ENCODE measurements at regions not wholly inside any gene's neighbourhood (a gene's known extent, or its start where the extent isn't known, plus 50 kb on each side); places are given as distances from the start of the nearest gene placed in this dataset.

DNA sequence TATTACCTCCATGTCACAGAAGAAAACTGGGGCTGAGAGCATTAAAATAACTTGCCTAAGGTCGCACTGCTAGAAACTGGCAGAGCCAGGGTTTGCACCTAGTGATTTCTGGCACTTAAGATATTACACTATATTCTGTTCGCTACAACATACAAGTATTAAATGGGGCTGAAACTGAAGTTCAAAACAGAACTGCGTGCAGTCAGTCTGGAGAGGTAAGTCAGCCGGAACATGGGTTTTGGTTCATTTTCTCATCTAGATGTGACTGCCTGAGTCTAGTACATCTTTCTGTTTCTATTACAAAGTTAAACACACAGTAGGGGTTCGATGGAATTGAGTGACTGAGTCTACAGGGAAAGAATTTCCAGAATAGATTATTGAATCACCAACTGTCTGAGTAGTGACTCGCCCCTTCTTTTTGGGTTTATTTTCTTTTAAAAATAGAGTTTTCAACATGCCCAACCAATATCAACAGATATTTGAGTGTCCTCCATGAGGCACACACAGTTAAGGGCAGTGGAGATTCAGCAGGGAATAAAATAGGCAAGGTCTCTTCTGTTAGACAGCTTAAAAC, 150.8 kb downstream of the RNF152 start:
- Histone ChIP-seq H3K27me3 (ENCODE audit: control insufficient read depth, insufficient read depth, low read length) (no peaks in the 10 kb centered on the region), H3K36me3 (ENCODE audit: control insufficient read depth, insufficient read depth, low read length) (no peaks in the 10 kb centered on the region), H3K9ac (ENCODE audit: low read depth, low read length) (no peak overlapping the region), H3K4me3 (ENCODE audit: low read depth, low read length) (no peak overlapping the region), H3K4me1 (ENCODE audit: control insufficient read depth, insufficient read depth, low read length) (no peaks in the 10 kb centered on the region), H3K9me3 (ENCODE audit: control insufficient read depth, insufficient read depth, low read length) (no peaks in the 10 kb centered on the region)

DNA sequence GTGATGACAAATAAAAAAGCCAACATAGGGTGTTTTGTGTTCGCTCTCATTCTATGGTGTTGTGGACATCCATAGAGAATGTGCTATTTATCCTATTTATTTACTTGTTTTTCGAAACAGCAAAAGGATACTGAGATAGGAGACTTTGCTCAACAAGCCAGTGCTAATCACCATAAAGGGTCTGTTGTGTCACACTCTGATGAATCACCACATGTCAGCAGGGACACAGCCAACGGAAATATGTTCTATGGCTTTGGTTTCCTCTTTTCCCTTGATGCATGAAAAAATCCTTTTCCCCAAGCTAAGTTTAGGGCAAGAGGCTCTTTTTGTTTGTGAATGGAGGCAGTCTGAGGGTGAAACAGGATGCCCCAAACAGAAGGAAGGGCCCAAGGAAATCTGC, 154.3 kb downstream of the RNF152 start:
- Histone ChIP-seq H3K27me3 (ENCODE audit: control insufficient read depth, insufficient read depth, low read length) (no peaks in the 10 kb centered on the region), H3K9me3 (ENCODE audit: control insufficient read depth, insufficient read depth, low read length) (no peaks in the 10 kb centered on the region), H3K9ac (ENCODE audit: low read depth, low read length) (no peak overlapping the region), H3K4me1 (ENCODE audit: control insufficient read depth, insufficient read depth, low read length) (no peaks in the 10 kb centered on the region), H3K4me3 (ENCODE audit: low read depth, low read length) (no peak overlapping the region), H3K36me3 (ENCODE audit: control insufficient read depth, insufficient read depth, low read length) (no peaks in the 10 kb centered on the region)

DNA sequence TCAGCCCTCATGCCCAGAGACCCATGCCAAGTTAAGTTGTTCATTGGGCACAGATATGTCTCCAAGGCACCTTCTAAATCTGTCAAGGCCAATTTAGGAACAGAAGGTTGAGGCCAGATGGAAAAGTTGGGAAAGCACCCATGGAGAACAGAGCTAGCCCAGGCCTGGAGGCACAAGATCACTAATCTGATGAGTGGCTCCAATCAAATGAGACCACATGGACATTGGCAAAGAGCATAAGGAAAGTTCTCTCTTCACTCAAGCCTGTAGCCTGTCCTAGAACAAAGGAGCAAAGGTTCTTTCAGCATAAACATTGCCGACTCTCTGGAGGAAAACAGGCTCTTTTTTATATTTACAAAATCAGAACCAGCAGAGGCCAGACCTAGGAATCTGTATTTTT, 154.8 kb downstream of the RNF152 start:
- H3K9me3 ChIP-seq (ENCODE audit: control insufficient read depth, insufficient read depth, low read length) = no peaks in the 10 kb centered on the region
- H3K9ac ChIP-seq (ENCODE audit: low read depth, low read length) = no peak overlapping the region

DNA sequence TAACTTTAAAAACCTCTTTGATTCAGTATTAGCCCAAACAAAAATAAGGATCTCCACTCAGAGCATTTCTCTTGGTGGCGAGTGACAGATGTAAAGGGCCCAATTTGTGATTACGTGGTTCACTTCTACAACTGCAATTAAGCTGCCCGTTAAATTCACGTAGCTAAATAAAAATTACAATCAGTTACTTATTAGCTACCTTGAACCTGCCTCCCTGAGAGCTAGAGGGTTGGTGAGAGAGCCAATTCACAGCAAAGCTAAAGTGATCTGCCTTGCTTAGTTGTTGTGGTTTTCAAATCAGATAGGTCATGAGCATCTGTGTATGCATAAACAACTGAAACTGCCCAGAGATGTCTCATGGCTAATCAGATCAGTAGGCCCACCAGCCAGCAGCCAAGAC, 156.7 kb downstream of the RNF152 start:
- Histone ChIP-seq H3K36me3 (ENCODE audit: control insufficient read depth, insufficient read depth, low read length) (no peaks in the 10 kb centered on the region), H3K27me3 (ENCODE audit: control insufficient read depth, insufficient read depth, low read length) (no peaks in the 10 kb centered on the region), H3K4me1 (ENCODE audit: control insufficient read depth, insufficient read depth, low read length) (no peaks in the 10 kb centered on the region), H3K9ac (ENCODE audit: low read depth, low read length) (no peak overlapping the region), H3K4me3 (ENCODE audit: low read depth, low read length) (no peak overlapping the region), H3K9me3 (ENCODE audit: control insufficient read depth, insufficient read depth, low read length) (no peaks in the 10 kb centered on the region)

More for the DNA sequence above, 154.8 kb downstream of the RNF152 start:
- Histone ChIP-seq H3K27me3 (ENCODE audit: control insufficient read depth, insufficient read depth, low read length) (no peaks in the 10 kb centered on the region), H3K4me3 (ENCODE audit: low read depth, low read length) (no peak overlapping the region), H3K36me3 (ENCODE audit: control insufficient read depth, insufficient read depth, low read length) (no peaks in the 10 kb centered on the region), H3K4me1 (ENCODE audit: control insufficient read depth, insufficient read depth, low read length) (no peaks in the 10 kb centered on the region)

DNA sequence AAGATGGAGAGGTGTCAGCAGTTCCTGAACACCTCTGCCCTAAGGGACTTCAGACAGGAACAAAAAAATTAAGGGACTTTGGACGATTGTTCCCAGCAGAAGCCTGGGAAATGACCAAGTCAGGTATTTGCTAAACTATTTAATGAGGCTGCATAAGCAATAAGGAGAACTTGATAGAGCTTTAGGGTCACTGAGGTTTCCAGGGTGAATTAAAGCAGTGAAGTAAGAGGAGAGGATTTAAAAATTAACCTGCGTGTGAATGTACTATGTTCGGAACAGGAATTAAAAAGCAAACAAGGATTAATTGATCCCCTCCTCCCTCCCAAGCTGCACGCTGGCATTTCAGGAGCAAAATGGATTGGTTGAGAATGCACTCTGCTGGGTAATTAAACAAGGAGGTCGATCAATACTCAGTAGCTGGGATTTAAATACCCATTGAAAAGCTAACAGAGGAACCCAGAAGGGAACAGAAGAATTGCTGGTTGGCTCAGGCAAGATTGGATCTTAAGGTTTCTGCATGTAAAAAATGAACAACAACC, 157.2 kb downstream of the RNF152 start:
- Histone ChIP-seq H3K9ac (ENCODE audit: low read depth, low read length) (no peak overlapping the region), H3K36me3 (ENCODE audit: control insufficient read depth, insufficient read depth, low read length) (no peaks in the 10 kb centered on the region), H3K9me3 (ENCODE audit: control insufficient read depth, insufficient read depth, low read length) (no peaks in the 10 kb centered on the region), H3K4me3 (ENCODE audit: low read depth, low read length) (no peak overlapping the region), H3K27me3 (ENCODE audit: control insufficient read depth, insufficient read depth, low read length) (no peaks in the 10 kb centered on the region), H3K4me1 (ENCODE audit: control insufficient read depth, insufficient read depth, low read length) (no peaks in the 10 kb centered on the region)

DNA sequence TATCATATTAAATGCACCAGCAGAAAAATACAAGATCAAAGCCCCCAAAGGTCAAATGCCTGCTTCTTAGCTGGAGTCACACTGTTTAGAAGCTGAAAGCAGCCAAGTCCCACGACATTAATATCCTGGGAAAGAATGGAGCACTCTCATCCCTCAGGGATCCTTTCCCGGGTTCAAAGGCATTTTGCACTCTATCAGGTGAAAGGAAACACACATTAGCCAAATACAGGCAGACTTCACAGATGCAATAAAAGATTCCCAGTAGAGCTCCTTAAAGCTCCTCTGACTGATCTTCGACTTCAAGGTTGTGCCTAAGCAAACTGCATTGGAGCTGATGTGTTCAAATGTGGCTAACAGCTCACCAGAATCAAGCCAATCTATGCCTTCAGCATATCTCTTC, 158.4 kb downstream of the RNF152 start:
- Histone ChIP-seq H3K9ac (ENCODE audit: low read depth, low read length) (no peak overlapping the region), H3K36me3 (ENCODE audit: control insufficient read depth, insufficient read depth, low read length) (no peaks in the 10 kb centered on the region), H3K4me1 (ENCODE audit: control insufficient read depth, insufficient read depth, low read length) (no peaks in the 10 kb centered on the region), H3K9me3 (ENCODE audit: control insufficient read depth, insufficient read depth, low read length) (no peaks in the 10 kb centered on the region), H3K27me3 (ENCODE audit: control insufficient read depth, insufficient read depth, low read length) (no peaks in the 10 kb centered on the region), H3K4me3 (ENCODE audit: low read depth, low read length) (no peak overlapping the region)

DNA sequence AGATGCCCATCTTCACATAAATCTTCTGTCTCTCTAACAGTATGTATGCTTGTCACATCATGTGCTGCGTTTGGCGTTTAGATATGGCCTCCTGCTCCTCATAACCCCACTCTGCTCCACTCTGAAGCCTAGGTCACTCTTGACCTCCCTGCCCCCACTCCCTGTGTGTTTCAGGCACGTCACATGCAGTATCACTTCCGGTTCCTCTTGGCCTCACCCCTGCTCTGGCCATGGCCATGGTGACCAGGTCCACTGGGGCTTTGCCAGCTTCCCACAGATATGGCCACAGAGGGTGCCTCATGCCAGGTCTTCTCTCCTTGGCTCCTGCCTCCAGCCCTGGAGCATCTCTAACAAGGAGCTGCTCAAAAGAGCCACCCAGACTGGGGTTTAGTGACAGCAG, 160.0 kb downstream of the RNF152 start:
- no peaks in the 10 kb centered on the region for H3K27me3 ChIP-seq (ENCODE audit: control insufficient read depth, insufficient read depth, low read length)
- no peaks in the 10 kb centered on the region for H3K9me3 ChIP-seq (ENCODE audit: control insufficient read depth, insufficient read depth, low read length)
- H3K9ac ChIP-seq (ENCODE audit: low read depth, low read length) = no peak overlapping the region
- H3K36me3 ChIP-seq (ENCODE audit: control insufficient read depth, insufficient read depth, low read length) = no peaks in the 10 kb centered on the region
- H3K4me1 ChIP-seq (ENCODE audit: control insufficient read depth, insufficient read depth, low read length) = no peaks in the 10 kb centered on the region
- no peak overlapping the region for H3K4me3 ChIP-seq (ENCODE audit: low read depth, low read length)

DNA sequence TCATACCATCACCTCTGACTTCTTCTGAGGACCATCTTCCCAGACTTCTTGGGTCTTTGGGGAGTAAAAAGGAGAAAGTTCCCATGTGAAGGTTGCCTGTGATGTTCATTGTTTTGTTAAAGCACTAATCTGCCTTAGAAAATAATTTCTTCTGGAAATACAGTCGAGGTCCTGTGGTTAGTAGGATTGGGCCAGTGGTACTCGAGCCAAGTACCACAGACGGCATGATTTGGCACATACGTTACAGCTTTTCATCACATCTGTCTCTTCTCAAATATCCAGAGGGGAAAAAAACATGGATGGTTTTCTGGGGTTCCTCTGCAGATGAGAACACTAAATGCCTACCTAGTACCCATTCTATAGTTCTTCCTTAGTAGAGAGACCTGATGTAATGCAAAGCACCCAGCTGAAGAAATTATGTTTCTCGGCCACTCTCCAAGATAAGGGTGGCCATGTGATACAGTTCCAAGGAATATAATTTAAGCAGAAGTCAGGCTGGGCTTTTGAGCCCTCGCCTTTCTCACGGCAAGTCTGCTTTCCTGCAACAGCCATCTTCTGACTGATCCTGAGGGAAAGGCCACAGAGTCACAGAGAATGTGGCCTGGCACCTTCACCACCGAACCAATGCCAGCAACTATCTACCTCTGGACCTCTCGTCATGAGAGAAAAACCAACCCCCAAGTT, 161.0 kb downstream of the RNF152 start:
- Histone ChIP-seq H3K4me1 (ENCODE audit: control insufficient read depth, insufficient read depth, low read length) (no peaks in the 10 kb centered on the region), H3K9me3 (ENCODE audit: control insufficient read depth, insufficient read depth, low read length) (no peaks in the 10 kb centered on the region), H3K9ac (ENCODE audit: low read depth, low read length) (no peak overlapping the region), H3K4me3 (ENCODE audit: low read depth, low read length) (no peak overlapping the region), H3K36me3 (ENCODE audit: control insufficient read depth, insufficient read depth, low read length) (no peaks in the 10 kb centered on the region), H3K27me3 (ENCODE audit: control insufficient read depth, insufficient read depth, low read length) (no peaks in the 10 kb centered on the region)

DNA sequence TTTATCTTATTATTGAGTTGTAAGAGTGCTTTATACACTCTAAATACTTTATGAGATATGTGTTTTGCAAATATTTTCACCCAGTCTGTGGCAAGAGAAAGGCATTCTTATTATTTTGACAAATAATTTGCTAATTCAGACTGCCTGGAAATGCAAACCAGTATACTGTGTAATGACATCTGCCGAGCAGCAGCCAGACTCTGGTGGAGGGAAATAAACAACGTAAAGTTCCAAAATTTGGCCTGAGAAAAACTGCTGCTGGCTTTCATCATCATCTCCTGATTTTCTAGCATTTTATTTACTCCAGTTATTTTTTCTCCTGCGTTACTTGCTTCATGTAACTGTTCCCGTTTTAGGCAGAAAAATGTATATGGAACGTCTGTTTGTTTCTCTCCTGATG, 161.6 kb downstream of the RNF152 start:
- H3K4me1 ChIP-seq (ENCODE audit: control insufficient read depth, insufficient read depth, low read length) = no peaks in the 10 kb centered on the region
- no peak overlapping the region for H3K4me3 ChIP-seq (ENCODE audit: low read depth, low read length)
- H3K9me3 ChIP-seq (ENCODE audit: control insufficient read depth, insufficient read depth, low read length) = no peaks in the 10 kb centered on the region
- H3K27me3 ChIP-seq (ENCODE audit: control insufficient read depth, insufficient read depth, low read length) = no peaks in the 10 kb centered on the region
- H3K9ac ChIP-seq (ENCODE audit: low read depth, low read length) = no peak overlapping the region
- no peaks in the 10 kb centered on the region for H3K36me3 ChIP-seq (ENCODE audit: control insufficient read depth, insufficient read depth, low read length)

DNA sequence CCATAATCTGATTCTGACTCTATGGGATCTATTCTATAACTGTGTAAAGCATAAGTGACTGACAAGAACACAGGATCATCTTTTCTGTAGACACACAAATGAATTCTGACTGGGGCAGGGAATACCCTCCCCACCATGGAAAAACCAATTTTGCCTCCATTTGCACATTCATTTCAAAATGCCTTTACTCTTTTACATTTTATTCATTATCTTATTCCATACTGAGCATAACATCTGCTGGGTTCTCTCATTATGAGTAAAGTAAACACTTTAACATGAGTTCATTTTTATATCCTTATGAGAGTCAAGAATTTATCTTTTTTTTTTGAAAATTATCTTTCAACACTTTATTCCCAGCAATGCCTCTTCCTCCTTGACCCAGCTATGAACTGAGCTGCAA, 163.5 kb downstream of the RNF152 start:
- Histone ChIP-seq H3K9me3 (ENCODE audit: control insufficient read depth, insufficient read depth, low read length) (no peaks in the 10 kb centered on the region), H3K36me3 (ENCODE audit: control insufficient read depth, insufficient read depth, low read length) (no peaks in the 10 kb centered on the region), H3K4me3 (ENCODE audit: low read depth, low read length) (no peak overlapping the region), H3K27me3 (ENCODE audit: control insufficient read depth, insufficient read depth, low read length) (no peaks in the 10 kb centered on the region), H3K4me1 (ENCODE audit: control insufficient read depth, insufficient read depth, low read length) (no peaks in the 10 kb centered on the region), H3K9ac (ENCODE audit: low read depth, low read length) (no peak overlapping the region)

DNA sequence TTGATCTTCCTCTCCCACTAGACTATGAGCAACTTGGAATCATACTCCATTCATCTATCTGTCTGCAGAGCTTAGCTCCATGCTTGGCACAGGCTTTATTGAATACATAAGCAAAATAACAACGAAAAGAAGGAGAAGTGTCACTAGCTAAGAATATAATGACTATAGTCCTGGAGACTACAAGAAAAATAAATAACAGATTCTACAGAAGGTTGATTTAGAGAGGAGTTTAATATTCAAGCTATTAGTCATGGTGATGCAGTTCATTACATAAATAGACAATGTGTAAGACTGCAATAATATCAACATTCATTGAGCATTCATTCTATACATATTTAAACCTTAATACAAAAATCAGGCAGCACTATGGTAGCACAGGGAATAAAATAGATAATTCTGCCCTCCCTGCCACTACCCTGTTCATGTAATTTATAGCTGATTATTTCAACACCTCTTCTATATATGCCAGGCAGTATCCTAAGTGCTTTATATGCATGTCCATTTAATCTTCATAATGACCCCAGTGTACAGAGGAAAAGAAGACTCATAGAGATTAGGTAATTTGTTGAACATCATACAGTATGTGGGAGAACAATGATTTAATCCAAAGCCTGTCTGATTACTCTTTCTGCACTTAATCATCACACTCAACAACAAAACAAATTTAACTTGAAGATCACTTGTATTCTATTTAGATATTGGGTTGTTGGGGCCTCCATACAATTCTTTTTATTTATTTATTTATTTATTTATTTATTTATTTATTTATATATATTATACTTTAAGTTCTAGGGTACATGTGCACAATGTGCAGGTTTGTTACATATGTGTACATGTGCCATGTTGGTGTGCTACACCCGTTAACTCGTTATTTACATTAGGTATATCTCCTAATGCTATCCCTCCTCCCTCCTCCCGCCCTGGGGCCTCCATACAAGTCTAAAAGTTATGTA, 165.3 kb downstream of the RNF152 start:
- Histone ChIP-seq H3K36me3 (ENCODE audit: control insufficient read depth, insufficient read depth, low read length) (no peaks in the 10 kb centered on the region), H3K9me3 (ENCODE audit: control insufficient read depth, insufficient read depth, low read length) (no peaks in the 10 kb centered on the region), H3K4me3 (ENCODE audit: low read depth, low read length) (no peak overlapping the region), H3K27me3 (ENCODE audit: control insufficient read depth, insufficient read depth, low read length) (no peaks in the 10 kb centered on the region), H3K4me1 (ENCODE audit: control insufficient read depth, insufficient read depth, low read length) (no peaks in the 10 kb centered on the region), H3K9ac (ENCODE audit: low read depth, low read length) (no peak overlapping the region)
